ENCODE measurements at regions not wholly inside any gene's neighbourhood (a gene's known extent, or its start where the extent isn't known, plus 50 kb on each side); places are given as distances from the start of the nearest gene placed in this dataset.

DNA sequence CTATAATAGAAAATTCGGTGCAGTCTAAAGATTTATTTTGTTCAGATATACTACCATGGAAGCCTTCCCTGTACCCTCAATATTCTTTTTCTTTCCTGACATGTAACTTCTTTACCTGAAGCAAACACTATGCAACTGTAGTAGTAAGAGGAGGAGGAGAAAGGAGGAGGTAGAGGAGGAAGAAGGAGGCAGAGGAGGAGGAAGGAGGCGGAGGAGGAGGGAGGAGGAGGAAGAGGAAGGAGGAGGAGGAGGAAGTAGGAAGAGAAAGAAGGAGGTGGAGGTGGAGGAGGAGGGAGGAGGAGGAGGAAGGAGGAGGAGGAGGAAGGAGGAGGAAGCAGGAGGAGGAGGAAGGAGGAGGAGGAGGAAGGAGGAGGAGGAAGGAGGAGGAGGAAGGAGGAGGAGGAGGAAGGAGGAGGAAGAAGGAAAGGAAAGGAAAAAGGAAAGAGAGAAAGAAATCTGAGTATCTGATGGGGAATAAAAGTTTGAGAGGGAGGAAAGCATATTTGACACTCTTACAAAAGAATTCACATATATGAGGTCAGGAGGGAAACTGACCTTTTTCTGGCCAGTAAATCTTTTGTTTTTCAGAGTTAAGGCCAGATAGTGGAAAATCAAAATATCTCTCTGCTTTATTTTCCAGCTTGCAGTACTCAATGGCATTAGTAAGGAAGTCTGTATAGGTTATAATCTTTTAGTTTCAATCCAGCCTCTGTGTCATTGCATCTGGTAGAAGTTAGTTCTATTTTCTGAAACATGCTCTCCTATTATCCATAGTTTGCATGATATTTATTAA lies 114.5 kb upstream of the LPAR1 start:
- TF ChIP-seq POLR2A (IDR thresholded peaks at IDR 0.05) = no peak
- TF ChIP-seq, protein P1, sequence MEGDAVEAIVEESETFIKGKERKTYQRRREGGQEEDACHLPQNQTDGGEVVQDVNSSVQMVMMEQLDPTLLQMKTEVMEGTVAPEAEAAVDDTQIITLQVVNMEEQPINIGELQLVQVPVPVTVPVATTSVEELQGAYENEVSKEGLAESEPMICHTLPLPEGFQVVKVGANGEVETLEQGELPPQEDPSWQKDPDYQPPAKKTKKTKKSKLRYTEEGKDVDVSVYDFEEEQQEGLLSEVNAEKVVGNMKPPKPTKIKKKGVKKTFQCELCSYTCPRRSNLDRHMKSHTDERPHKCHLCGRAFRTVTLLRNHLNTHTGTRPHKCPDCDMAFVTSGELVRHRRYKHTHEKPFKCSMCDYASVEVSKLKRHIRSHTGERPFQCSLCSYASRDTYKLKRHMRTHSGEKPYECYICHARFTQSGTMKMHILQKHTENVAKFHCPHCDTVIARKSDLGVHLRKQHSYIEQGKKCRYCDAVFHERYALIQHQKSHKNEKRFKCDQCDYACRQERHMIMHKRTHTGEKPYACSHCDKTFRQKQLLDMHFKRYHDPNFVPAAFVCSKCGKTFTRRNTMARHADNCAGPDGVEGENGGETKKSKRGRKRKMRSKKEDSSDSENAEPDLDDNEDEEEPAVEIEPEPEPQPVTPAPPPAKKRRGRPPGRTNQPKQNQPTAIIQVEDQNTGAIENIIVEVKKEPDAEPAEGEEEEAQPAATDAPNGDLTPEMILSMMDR (IDR thresholded peaks at IDR 0.05 in 4 of 5, conservative IDR thresholded peaks at IDR 0.05 in 1 of 5) = no peak
